ENCODE measurements at regions not wholly inside any gene's neighbourhood (a gene's known extent, or its start where the extent isn't known, plus 50 kb on each side); places are given as distances from the start of the nearest gene placed in this dataset.
"Not testable (repeated sequence)": the region's sequence is repeated elsewhere in the genome, so short reads cannot be mapped to it uniquely, and the experiment has no call there.

DNA sequence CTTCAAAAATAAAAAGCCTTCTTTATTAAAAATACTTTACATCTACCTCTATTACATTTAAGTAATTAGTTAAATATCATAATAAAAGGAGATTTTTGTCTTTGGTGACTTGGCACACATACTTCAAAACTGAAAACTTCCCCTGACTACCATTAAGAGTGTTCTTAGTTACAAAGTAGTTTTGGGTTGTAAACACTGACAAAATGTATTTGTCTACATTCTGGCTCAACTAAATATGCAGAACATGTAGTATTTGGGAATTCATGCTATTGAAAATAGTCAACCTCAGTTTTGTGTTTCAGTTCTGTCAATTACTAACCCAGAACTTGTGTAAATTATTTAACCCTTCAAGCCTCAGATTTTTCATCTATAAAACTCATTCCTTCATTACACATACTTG, 311.5 kb downstream of the RAD51AP2 start:
- Histone ChIP-seq H3K4me1 (replicated peaks) (0 out of 2 replicates have a peak, but pooled peaks cover 4% of the 10 kb centered on the region), H3K36me3 (no peaks in the 10 kb centered on the region), H3K27ac (no peak overlapping the region), H3K27me3 (replicated peaks) (no peaks in the 10 kb centered on the region), H3K4me3 (no peak overlapping the region), H3K9me3 (replicated peaks) (no peaks in the 10 kb centered on the region)
- DNase-seq (ENCODE audit: low read depth in 1 of 2, low spot score in 2 of 2): no peak

DNA sequence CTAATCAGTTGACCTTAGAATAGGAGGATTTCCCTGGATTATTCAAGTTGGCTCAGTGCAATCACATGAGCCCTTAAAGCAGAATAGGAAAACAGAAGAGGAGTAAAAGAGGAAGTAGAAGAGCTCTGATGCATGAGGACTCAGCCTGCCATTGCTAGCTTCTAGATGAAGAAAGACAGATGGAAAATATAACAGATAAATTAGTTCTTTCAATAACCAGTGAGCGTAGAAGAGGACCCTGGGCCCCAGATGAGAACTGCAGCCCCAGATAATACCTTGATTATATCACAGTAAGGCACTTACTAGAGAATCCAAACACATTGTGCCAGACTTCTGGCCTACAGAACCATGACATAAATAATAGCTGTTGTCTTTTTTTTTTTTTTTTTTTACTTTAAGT, 314.0 kb downstream of the RAD51AP2 start:
- not testable (repeated sequence) for DNase-seq (ENCODE audit: low read depth in 1 of 2, low spot score in 2 of 2); H3K9me3 ChIP-seq (replicated peaks); H3K36me3 ChIP-seq; H3K4me3 ChIP-seq; H3K4me1 ChIP-seq (replicated peaks); H3K27me3 ChIP-seq (replicated peaks); H3K27ac ChIP-seq

DNA sequence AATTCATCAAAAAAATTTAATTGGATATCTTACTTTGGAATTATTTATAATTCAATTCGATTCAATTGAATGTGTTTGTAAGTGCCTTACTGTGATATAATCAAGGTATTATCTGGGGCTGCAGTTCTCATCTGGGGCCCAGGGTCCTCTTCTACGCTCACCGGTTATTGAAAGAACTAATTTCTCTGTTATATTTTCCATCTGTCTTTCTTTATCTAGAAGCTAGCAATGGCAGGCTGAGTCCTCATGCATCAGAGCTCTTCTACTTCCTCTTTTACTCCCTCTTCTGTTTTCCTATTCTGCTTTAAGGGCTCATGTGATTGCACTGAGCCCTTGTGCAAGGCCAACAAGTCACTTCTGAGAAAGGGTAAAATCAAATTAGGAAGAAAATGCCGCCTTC, 315.6 kb downstream of the RAD51AP2 start:
- not testable (repeated sequence) for DNase-seq (ENCODE audit: low read depth in 1 of 2, low spot score in 2 of 2)

DNA sequence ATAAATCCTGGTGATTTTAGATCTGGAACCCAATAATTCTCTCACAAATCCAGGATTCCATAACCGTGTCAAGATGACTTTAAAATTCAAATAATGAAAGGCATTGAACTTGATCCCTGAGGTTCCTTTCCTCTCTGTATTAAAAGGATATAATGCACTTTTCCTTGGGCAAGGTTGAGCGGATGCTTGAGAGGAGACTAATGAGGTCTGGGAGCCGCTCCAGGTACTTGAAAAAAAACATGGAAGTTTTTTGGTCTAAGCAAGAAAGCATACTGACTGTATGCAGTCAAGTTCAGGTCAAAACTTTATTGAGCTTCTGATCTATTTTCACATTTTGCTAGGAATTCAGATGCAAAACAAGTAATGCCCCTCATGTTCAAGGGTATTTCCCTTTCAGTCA, 318.5 kb downstream of the RAD51AP2 start:
- no peaks in the 10 kb centered on the region for H3K27me3 ChIP-seq (replicated peaks)
- DNase-seq (ENCODE audit: low read depth in 1 of 2, low spot score in 2 of 2): no peak

More for the DNA sequence above, 315.6 kb downstream of the RAD51AP2 start:
- not testable (repeated sequence) for H3K4me1 ChIP-seq (replicated peaks); H3K4me3 ChIP-seq; H3K9me3 ChIP-seq (replicated peaks); H3K36me3 ChIP-seq; H3K27me3 ChIP-seq (replicated peaks); H3K27ac ChIP-seq

DNA sequence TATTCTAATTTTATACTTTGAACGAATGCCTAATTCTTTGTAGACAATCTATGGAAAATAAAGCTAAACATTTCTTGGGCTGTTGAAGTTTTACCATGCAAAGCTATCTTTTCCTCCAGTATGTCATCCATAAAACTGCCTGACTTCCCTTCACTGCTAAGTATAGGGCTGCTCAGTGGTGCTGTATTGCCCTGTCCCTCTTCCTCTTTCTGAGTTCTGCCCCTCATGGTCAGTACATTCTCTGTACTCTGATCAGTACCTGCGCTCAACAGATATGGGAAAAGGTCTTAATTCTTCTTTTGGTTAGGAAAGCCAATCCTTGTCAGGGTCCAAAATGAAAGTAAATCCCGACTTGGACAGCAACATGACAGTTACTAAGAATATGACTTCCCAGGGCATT, 321.9 kb downstream of the RAD51AP2 start:
- Histone ChIP-seq H3K27me3 (replicated peaks) (no peaks in the 10 kb centered on the region; the same call in 1 of the 2 replicates), H3K36me3 (no peaks in the 10 kb centered on the region), H3K27ac (no peak overlapping the region), H3K4me3 (no peak overlapping the region), H3K9me3 (replicated peaks) (no peaks in the 10 kb centered on the region), H3K4me1 (replicated peaks) (no peaks in the 10 kb centered on the region; the same call in 1 of the 2 replicates)
- no peak for DNase-seq (ENCODE audit: low read depth in 1 of 2, low spot score in 2 of 2)

More for the DNA sequence above, 318.5 kb downstream of the RAD51AP2 start:
- Histone ChIP-seq H3K4me3 (no peak overlapping the region), H3K36me3 (no peaks in the 10 kb centered on the region), H3K9me3 (replicated peaks) (no peaks in the 10 kb centered on the region), H3K4me1 (replicated peaks) (no peaks in the 10 kb centered on the region; the same call in 1 of the 2 replicates), H3K27ac (no peak overlapping the region)

DNA sequence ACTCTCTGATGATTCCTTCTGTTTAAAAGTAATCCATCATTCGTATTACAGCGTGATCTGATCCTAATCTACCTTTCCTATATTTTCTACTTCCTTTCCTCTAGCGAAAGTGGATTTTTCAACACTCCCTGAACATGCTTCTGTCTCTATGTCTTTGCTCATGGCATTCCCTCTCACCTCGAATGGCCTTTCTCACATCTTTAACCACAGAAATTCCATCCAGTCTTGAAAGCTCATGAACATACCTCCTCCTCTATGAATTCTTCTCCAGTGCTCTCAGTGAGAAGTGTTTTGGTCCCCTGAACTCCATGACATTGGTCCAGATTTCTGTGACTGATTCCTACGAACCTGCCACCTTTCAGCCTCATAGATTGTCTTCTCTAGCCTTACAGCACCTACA, 323.2 kb downstream of the RAD51AP2 start:
- Histone ChIP-seq H3K4me1 (replicated peaks) (no peaks in the 10 kb centered on the region; the same call in 1 of the 2 replicates), H3K9me3 (replicated peaks) (no peaks in the 10 kb centered on the region), H3K36me3 (no peaks in the 10 kb centered on the region), H3K4me3 (no peak overlapping the region), H3K27ac (no peak overlapping the region), H3K27me3 (replicated peaks) (no peaks in the 10 kb centered on the region; the same call in 1 of the 2 replicates)
- no peak for DNase-seq (ENCODE audit: low read depth in 1 of 2, low spot score in 2 of 2)

DNA sequence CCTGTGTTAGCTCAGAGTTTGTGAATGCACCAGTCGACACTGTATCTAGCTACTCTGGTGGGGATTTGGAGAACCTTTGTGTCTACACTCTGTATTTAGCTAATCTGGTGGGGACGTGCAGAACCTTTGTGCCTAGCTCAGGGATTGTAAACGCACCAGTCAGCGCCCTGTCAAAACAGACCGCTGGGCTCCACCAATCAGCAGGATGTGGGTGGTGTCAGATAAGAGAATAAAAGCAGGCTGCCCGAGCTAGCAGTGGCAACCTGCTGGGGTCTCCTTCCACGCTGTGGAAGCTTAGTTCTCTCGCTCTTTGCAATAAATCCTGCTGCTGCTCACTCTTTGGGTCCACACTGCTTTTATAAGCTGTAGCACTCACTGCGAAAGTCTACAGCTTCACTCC, 324.2 kb downstream of the RAD51AP2 start:
- Histone ChIP-seq H3K27me3 (replicated peaks) (no peaks in the 10 kb centered on the region; the same call in 1 of the 2 replicates), H3K9me3 (replicated peaks) (no peaks in the 10 kb centered on the region), H3K4me3 (no peak overlapping the region), H3K27ac (no peak overlapping the region), H3K36me3 (no peaks in the 10 kb centered on the region), H3K4me1 (replicated peaks) (no peaks in the 10 kb centered on the region; the same call in 1 of the 2 replicates)
- no peak for DNase-seq (ENCODE audit: low read depth in 1 of 2, low spot score in 2 of 2)

DNA sequence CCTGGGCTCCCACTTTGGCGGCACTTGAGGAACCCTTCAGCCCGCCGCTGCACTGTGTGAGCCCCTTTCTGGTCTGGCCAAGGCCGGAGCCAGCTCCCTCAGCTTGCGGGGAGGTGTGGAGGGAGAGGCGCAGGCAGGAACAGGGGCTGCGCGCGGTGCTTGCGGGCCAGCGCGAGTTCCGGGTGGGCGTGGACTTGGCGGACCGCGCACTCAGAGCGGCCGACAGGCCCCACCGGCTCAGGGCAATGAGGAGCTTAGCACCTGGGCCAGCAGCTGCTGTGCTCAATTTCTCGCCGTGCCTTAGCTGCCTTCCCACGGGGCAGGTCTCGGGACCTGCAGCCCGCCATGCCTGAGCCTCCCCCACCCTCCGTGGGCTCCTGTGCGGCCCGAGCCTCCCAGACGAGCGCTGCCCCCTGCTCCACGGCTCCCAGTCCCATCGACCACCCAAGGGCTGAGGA, 324.8 kb downstream of the RAD51AP2 start:
- H3K36me3 ChIP-seq; H3K4me1 ChIP-seq (replicated peaks); H3K27me3 ChIP-seq (replicated peaks); H3K27ac ChIP-seq; DNase-seq (ENCODE audit: low read depth in 1 of 2, low spot score in 2 of 2); H3K4me3 ChIP-seq; H3K9me3 ChIP-seq (replicated peaks): not testable (repeated sequence)

DNA sequence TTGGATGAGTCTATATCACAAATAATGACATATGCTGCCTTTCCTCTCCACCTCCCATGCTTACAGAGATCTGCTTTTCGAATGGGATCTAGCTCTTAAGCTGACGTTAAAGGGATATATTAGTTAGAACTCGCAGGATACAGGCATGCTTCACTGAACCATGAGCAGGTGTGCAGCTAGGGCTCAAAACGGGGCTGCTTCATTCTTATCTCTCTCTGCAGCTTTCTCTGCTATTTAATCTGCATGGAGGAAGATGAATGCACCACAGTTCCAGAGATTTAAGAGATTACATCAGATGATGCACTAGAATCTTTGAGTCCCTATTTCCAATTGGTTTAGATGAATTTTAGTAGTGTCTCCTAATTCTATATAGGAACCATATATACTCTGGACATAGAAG, 327.0 kb downstream of the RAD51AP2 start:
- Histone ChIP-seq H3K4me3 (no peak overlapping the region), H3K27ac (no peak overlapping the region), H3K9me3 (replicated peaks) (no peaks in the 10 kb centered on the region), H3K4me1 (replicated peaks) (no peaks in the 10 kb centered on the region), H3K27me3 (replicated peaks) (no peaks in the 10 kb centered on the region; the same call in 1 of the 2 replicates), H3K36me3 (no peaks in the 10 kb centered on the region)
- DNase-seq (ENCODE audit: low read depth in 1 of 2, low spot score in 2 of 2): no peak

DNA sequence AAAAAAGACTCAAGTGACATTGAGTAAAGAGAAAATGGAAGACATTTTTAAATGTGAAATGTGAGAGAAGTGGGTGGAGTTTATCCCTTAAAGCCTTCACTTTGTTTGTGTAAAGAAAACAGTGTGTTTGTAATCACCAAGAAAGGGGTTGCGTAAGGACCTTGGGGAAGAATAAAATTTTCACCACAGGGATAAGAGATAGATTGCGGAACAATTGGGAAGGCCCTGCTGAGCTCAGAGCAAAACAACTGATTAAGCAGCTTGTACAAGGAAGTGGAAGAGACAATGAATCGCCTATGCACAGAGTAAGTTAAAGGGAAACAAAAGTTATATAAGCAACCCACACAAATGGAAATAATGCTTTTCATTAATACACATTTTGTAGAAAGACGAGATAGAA, 327.7 kb downstream of the RAD51AP2 start:
- no peak for DNase-seq (ENCODE audit: low read depth in 1 of 2, low spot score in 2 of 2)

DNA sequence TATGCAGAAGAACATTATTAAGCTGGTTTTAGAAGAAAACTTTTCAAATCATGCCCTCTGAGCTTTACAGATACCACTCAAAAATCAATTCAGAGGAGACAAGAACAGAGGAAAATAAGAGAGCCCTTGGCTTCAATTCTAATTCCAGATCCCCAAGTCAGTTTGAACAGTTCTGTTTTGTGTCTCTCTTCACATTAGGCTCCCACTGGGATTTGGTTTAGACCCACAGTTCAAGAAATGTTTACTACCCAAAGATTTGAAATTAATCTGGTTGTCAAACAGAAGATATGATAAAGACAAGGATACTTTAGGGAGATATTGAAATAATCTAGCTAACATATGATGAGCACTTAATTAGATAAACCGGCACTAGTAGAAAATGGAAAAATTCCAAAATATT, 329.5 kb downstream of the RAD51AP2 start:
- Histone ChIP-seq H3K27me3 (replicated peaks) (no peaks in the 10 kb centered on the region; the same call in 1 of the 2 replicates), H3K27ac (no peak overlapping the region), H3K36me3 (no peaks in the 10 kb centered on the region), H3K4me1 (replicated peaks) (no peaks in the 10 kb centered on the region), H3K4me3 (no peak overlapping the region), H3K9me3 (replicated peaks) (no peaks in the 10 kb centered on the region)
- DNase-seq (ENCODE audit: low read depth in 1 of 2, low spot score in 2 of 2): no peak

More for the DNA sequence above, 327.7 kb downstream of the RAD51AP2 start:
- Histone ChIP-seq H3K36me3 (no peaks in the 10 kb centered on the region), H3K27me3 (replicated peaks) (no peaks in the 10 kb centered on the region; the same call in 1 of the 2 replicates), H3K4me3 (no peak overlapping the region), H3K4me1 (replicated peaks) (no peaks in the 10 kb centered on the region), H3K27ac (no peak overlapping the region), H3K9me3 (replicated peaks) (no peaks in the 10 kb centered on the region)

DNA sequence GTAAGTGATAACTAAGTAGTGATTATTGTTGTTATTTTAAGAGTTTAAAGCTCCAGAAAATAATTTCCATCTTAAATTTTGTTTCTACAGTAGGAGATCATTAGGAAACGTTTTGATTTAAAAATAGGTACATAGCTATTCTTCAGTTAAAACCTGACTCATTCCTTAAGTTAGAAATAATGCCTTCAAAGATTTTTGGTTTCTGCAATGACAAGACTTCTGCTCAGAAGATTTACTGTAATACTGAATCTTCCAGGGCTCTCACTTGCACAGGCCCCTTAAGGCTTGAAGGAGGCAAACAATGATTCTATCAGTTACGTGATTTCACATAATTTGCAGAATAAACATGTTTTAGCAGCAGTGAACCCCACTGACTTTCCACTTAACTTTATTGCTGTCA, 333.7 kb downstream of the RAD51AP2 start:
- no peaks in the 10 kb centered on the region for H3K36me3 ChIP-seq
- H3K9me3 ChIP-seq (replicated peaks): no peaks in the 10 kb centered on the region
- DNase-seq (ENCODE audit: low read depth in 1 of 2, low spot score in 2 of 2): no peak
- no peak overlapping the region for H3K4me3 ChIP-seq
- no peak overlapping the region for H3K27ac ChIP-seq
- no peaks in the 10 kb centered on the region for H3K27me3 ChIP-seq (replicated peaks)
- no peaks in the 10 kb centered on the region for H3K4me1 ChIP-seq (replicated peaks)

DNA sequence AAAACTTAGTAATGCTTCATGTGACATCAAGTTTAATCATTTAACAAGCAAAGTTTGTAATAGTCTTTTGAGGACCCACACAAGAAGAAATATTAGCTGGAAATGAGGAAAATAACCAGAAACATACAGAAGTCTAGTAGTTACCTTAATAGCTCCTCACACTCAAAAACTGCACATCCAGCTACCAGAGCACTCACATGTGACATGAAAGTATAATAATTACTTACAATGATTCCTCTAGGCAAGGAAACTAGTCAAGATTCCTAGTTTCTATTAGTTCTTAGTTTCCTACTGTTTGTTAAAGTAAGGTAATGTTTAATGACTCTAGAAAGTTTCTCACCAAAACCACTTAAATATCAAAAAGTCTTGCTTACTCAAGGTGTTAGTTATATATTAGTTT, 335.8 kb downstream of the RAD51AP2 start:
- H3K4me3 ChIP-seq: no peak overlapping the region
- H3K36me3 ChIP-seq: no peaks in the 10 kb centered on the region
- H3K27me3 ChIP-seq (replicated peaks): no peaks in the 10 kb centered on the region
- DNase-seq (ENCODE audit: low read depth in 1 of 2, low spot score in 2 of 2): no peak
- H3K9me3 ChIP-seq (replicated peaks): no peaks in the 10 kb centered on the region
- no peak overlapping the region for H3K27ac ChIP-seq
- no peaks in the 10 kb centered on the region for H3K4me1 ChIP-seq (replicated peaks)

DNA sequence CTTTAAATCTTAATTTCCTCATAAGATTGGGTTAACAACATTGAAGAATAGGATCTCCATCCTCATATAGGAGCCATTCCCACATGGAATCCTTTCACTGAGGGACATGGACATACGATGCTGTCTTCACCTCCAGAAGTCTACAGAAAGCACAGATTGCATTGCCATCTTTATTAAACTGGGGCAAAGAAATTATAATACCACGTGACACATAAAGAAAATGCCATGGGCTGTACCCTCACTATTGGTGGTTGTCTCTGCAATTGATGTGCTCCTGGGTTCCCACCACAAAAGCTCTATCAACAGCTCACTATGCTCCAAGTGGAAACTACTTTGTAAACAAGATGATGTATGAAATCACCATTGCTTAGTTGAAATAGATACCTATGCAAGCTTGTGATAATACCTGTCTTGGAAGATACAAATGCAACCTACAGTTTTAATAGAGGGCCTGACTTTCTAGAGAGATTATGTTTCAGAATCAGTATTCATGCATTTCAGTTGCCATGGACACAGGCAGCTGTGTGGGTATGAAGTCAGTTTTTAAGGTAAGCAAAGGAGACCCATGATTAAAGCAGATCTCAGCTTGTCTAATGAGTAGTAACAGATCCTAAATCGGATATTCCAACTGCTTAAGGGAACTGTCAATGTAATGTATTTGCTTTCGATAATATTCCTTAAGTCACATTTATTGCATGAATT, 337.0 kb downstream of the RAD51AP2 start:
- H3K4me3 ChIP-seq: no peak overlapping the region
- H3K27ac ChIP-seq: no peak overlapping the region
- no peaks in the 10 kb centered on the region for H3K36me3 ChIP-seq
- DNase-seq (ENCODE audit: low read depth in 1 of 2, low spot score in 2 of 2): no peak
- H3K9me3 ChIP-seq (replicated peaks): no peaks in the 10 kb centered on the region
- no peaks in the 10 kb centered on the region for H3K27me3 ChIP-seq (replicated peaks)
- H3K4me1 ChIP-seq (replicated peaks): no peaks in the 10 kb centered on the region
